ENCODE measurements at regions not wholly inside any gene's neighbourhood (a gene's known extent, or its start where the extent isn't known, plus 50 kb on each side); places are given as distances from the start of the nearest gene placed in this dataset.

DNA sequence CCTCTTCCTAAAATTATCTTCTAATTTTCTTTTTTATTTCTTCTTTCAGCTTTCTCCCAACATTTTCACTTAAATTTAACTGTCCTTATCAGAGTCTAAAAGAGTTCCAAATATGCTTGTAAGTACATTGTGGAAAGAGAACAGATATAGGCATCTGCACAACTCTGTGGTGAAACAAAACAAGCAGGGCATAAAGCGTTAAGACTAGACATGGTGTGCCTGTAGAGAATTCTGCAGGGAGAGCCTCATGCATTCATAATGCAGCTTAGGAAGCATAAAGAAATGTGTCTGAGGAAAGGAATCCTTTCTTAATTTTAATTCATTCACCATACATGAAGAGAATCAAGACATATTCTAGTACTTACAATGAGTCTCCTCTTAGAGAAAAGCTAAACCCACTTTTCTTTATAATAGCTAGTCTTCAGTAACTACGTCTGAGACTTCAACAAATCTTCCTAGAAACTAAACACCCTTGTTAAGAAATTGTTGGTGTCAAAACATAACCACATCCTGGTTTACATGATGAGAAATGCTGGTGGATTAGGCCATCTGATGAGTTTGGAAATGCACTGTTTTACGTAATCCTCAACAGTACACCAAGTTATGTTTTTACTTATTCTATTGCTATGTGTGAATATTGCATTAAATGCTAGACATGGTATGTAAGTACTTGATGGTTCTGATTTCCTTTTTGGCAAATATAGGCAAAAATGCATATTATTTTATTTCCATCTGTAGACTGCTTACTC, 307.8 kb upstream of the GIMD1 start:
- TF ChIP-seq, protein P1, sequence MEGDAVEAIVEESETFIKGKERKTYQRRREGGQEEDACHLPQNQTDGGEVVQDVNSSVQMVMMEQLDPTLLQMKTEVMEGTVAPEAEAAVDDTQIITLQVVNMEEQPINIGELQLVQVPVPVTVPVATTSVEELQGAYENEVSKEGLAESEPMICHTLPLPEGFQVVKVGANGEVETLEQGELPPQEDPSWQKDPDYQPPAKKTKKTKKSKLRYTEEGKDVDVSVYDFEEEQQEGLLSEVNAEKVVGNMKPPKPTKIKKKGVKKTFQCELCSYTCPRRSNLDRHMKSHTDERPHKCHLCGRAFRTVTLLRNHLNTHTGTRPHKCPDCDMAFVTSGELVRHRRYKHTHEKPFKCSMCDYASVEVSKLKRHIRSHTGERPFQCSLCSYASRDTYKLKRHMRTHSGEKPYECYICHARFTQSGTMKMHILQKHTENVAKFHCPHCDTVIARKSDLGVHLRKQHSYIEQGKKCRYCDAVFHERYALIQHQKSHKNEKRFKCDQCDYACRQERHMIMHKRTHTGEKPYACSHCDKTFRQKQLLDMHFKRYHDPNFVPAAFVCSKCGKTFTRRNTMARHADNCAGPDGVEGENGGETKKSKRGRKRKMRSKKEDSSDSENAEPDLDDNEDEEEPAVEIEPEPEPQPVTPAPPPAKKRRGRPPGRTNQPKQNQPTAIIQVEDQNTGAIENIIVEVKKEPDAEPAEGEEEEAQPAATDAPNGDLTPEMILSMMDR (conservative IDR thresholded peaks at IDR 0.05), result no peak
- no peak for TF ChIP-seq ZFX (IDR thresholded peaks at IDR 0.05)
